ENCODE measurements at regions not wholly inside any gene's neighbourhood (a gene's known extent, or its start where the extent isn't known, plus 50 kb on each side); places are given as distances from the start of the nearest gene placed in this dataset.

DNA sequence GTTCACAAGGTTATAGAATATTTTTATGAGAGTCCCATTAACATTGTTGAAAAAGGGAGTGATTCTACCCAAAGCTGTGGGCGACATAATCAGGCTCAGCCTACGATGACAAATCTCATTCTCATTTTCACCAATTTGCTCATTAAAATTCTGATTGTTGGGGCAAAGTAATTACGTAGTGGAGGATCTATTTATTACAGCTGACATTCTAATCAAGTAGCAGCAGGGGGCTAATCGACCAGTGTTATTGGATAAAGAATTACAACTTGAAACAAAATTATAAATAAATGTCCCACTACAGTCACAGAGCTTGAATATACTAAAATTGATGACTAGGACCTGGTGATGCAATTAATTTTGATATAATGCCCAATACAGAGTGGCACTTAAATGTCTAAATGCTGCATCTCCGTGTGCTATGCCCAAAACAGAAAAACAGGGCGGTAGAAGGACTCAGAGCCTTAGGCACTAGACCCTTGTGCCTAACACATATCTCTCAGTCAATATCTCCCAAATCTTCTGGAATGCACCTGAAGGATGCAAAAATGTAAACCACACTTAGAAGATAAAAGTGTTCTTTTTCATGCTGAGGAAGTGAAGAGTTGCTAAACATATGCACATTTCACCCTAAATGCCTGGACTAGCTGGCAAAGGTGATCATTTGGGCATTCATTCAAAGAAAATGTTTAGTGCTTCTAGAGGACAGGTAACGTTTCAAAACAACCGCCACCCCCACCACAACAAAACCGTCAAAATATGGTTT is 88.3 kb downstream of the CD24 start:
- Histone ChIP-seq H3K27ac (ENCODE audit: extremely low read depth, low read depth, low read length) (peak overlapping the region; percentile 94), H4K20me1 (replicated peaks; ENCODE audit: control insufficient read depth, insufficient read depth, low read length) (no peaks in the 10 kb centered on the region), H3K9me3 (replicated peaks; ENCODE audit: control insufficient read depth, insufficient read depth, low read depth, low read length) (no peaks in the 10 kb centered on the region), H3K9ac (ENCODE audit: insufficient read depth in 1 of 2, low read depth in 2 of 2, low read length in 2 of 2) (peak overlapping the region in 1 of 2 experiments; percentile 64; a peak in 1 of 4 replicates), H3K79me2 (ENCODE audit: control insufficient read depth, insufficient read depth, low read length) (no peaks in the 10 kb centered on the region), H3K36me3 (ENCODE audit: control insufficient read depth, insufficient read depth, low read length) (no peaks in the 10 kb centered on the region), H3K4me2 (ENCODE audit: insufficient read depth, low read length) (peak overlapping the region; percentile 15; the same call in 1 of the 2 replicates), H2AFZ (ENCODE audit: low read depth, low read length) (peak overlapping the region; percentile 93), H3K4me1 (replicated peaks in 1 of 2; ENCODE audit: control insufficient read depth in 2 of 2, insufficient read depth in 2 of 2, low read length in 2 of 2) (peaks cover 5 to 59% of the 10 kb centered on the region in 2 experiments), H3K27me3 (ENCODE audit: control insufficient read depth in 2 of 2, insufficient read depth in 2 of 2, low read length in 2 of 2) (no peaks in the 10 kb centered on the region; a peak in 1 of 5 replicates), H3K4me3 (no peak overlapping the region), H3K9me1 (ENCODE audit: control insufficient read depth, insufficient read depth, low read length) (peaks cover 4% of the 10 kb centered on the region)
- ATAC-seq (no peak), FAIRE-seq (no peak), DNase-seq (ENCODE audit: extremely low read depth in 1 of 4, low spot score in 3 of 4) (no peak)
- intact Hi-C loops (cut with micrococcal nuclease), result loop anchor here (5.0 kb wide), 2 partner anchors 39 to 59 kb away; no protein-coding TSS in a partner anchor
- WGBS (ENCODE audit: insufficient coverage, low coverage, missing lambda C conversion rate), result 47% methylated on average over 9 of the region's 9 CpGs
- ChIA-PET POLR2A (interaction anchor here (1.3 to 1.4 kb wide), 3 partner anchors 14 to 184 kb away, joined by 3 to 4 read pairs (median 3); no protein-coding TSS in a partner anchor), CTCF (ENCODE audit: low intra/inter-chr PET ratio) (no interaction called here)
- in situ Hi-C loops (cut with MboI), result no loop called here
- no TSS peak for BruUV-seq (replicated peaks)
- TF ChIP-seq ZC3H11A (IDR thresholded peaks at IDR 0.05; ENCODE audit: low read depth, low read length) (no peak), NR2C2 (CRISPR knock-in tag; IDR thresholded peaks at IDR 0.05) (no peak), NR2C2 (tag; IDR thresholded peaks at IDR 0.05) (0 out of 2 replicates have a peak, but pooled peaks have one; percentile 2)
- TF ChIP-seq, protein P1, sequence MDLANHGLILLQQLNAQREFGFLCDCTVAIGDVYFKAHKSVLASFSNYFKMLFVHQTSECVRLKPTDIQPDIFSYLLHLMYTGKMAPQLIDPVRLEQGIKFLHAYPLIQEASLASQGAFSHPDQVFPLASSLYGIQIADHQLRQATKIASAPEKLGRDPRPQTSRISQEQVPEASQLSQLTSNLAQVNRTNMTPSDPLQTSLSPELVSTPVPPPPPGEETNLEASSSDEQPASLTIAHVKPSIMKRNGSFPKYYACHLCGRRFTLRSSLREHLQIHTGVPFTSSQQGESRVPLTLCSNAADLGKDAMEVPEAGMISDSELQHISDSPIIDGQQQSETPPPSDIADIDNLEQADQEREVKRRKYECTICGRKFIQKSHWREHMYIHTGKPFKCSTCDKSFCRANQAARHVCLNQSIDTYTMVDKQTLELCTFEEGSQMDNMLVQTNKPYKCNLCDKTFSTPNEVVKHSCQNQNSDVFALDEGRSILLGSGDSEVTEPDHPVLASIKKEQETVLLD (IDR thresholded peaks at IDR 0.05), result no peak
- TF ChIP-seq, protein P2, sequence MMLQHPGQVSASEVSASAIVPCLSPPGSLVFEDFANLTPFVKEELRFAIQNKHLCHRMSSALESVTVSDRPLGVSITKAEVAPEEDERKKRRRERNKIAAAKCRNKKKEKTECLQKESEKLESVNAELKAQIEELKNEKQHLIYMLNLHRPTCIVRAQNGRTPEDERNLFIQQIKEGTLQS (IDR thresholded peaks at IDR 0.05), result 0 out of 2 replicates have a peak, but pooled peaks have one; percentile 35
- TF ChIP-seq, protein P2 (CRISPR knock-in tag; conservative IDR thresholded peaks at IDR 0.05), result no peak

Data from K562 (cell line).